Skin epidermis (tissue), 12 donors: ENCODE measurements at regions not wholly inside any gene's neighbourhood (a gene's known extent, or its start where the extent isn't known, plus 50 kb on each side); places are given as distances from the start of the nearest gene placed in this dataset.
"Not testable (repeated sequence)": the region's sequence is repeated elsewhere in the genome, so short reads cannot be mapped to it uniquely, and the experiment has no call there.

Experiments
- H3K27ac ChIP-seq, 21 experiments: fragments of 200-600 bp; sonication (generic) in 11 of 21; one replicate each; pipeline ENCODE4 v1.5.0; 2020; ENCODE audit warnings: mild to moderate bottlenecking in 3 of 21, inconsistent platforms in 2 of 21, moderate library complexity in 2 of 21
- H3K4me3 ChIP-seq, 7 experiments: fragments of 200-600 bp; sonication (generic) in 2 of 7; one replicate each; pipeline ENCODE4 v1.5.0; 2020; ENCODE audit warnings: inconsistent platforms in 2 of 7, mild to moderate bottlenecking in 2 of 7, moderate library complexity in 1 of 7

- H3K27ac ChIP-seq, H3K4me3 ChIP-seq: not testable (repeated sequence)
These were observed 190.7 kb upstream of the VIPR2 start for GRCh38 chr7:159335181-159335926.

GRCh38 chr7:159332854-159333479, 188.3 kb upstream of the VIPR2 start:
- H3K27ac ChIP-seq, H3K4me3 ChIP-seq: not testable (repeated sequence)

GRCh38 chr7:159331462-159331861, 186.8 kb upstream of the VIPR2 start:
- no peak overlapping the region for H3K27ac ChIP-seq

GRCh38 chr7:159329818-159330378, 185.2 kb upstream of the VIPR2 start:
- Histone ChIP-seq H3K4me3 (no peak overlapping the region), H3K27ac (no peak overlapping the region)

More at GRCh38 chr7:159331462-159331861, 186.8 kb upstream of the VIPR2 start:
- no peak overlapping the region for H3K4me3 ChIP-seq

GRCh38 chr7:159328096-159328495, 183.4 kb upstream of the VIPR2 start:
- no peak overlapping the region for H3K27ac ChIP-seq
- H3K4me3 ChIP-seq: no peak overlapping the region

GRCh38 chr7:159323359-159323758, 178.7 kb upstream of the VIPR2 start:
- H3K27ac ChIP-seq: no peak overlapping the region

GRCh38 chr7:159321278-159321677, 176.6 kb upstream of the VIPR2 start:
- no peak overlapping the region for H3K4me3 ChIP-seq
- H3K27ac ChIP-seq: no peak overlapping the region

More at GRCh38 chr7:159323359-159323758, 178.7 kb upstream of the VIPR2 start:
- no peak overlapping the region for H3K4me3 ChIP-seq

- no peak overlapping the region for H3K27ac ChIP-seq
- no peak overlapping the region for H3K4me3 ChIP-seq
These were observed 174.2 kb upstream of the VIPR2 start for GRCh38 chr7:159318682-159319351.

- no peak overlapping the region for H3K4me3 ChIP-seq
These were observed 172.6 kb upstream of the VIPR2 start for GRCh38 chr7:159317294-159317693.

GRCh38 chr7:159311172-159311494, 166.5 kb upstream of the VIPR2 start:
- Histone ChIP-seq H3K4me3 (no peak overlapping the region), H3K27ac (no peak overlapping the region)

More at GRCh38 chr7:159317294-159317693, 172.6 kb upstream of the VIPR2 start:
- no peak overlapping the region for H3K27ac ChIP-seq

GRCh38 chr7:159310457-159311171, 165.9 kb upstream of the VIPR2 start:
- no peak overlapping the region for H3K4me3 ChIP-seq
- H3K27ac ChIP-seq: no peak overlapping the region

- H3K4me3 ChIP-seq, H3K27ac ChIP-seq: not testable (repeated sequence)
These were observed 164.5 kb upstream of the VIPR2 start for GRCh38 chr7:159309214-159309613.

- Histone ChIP-seq H3K4me3 (no peak overlapping the region), H3K27ac (no peak overlapping the region)
These were observed 161.3 kb upstream of the VIPR2 start for GRCh38 chr7:159306012-159306411.

GRCh38 chr7:159305185-159305584, 160.5 kb upstream of the VIPR2 start:
- not testable (repeated sequence) for H3K27ac ChIP-seq, H3K4me3 ChIP-seq

- not testable (repeated sequence) for H3K4me3 ChIP-seq, H3K27ac ChIP-seq
These were observed 158.8 kb upstream of the VIPR2 start for GRCh38 chr7:159303510-159303909.

GRCh38 chr7:159296093-159296681, 151.5 kb upstream of the VIPR2 start:
- Histone ChIP-seq H3K27ac (no peak overlapping the region), H3K4me3 (no peak overlapping the region)

GRCh38 chr7:159286487-159286886, 141.8 kb upstream of the VIPR2 start:
- not testable (repeated sequence) for H3K27ac ChIP-seq, H3K4me3 ChIP-seq

GRCh38 chr7:159281573-159281972, 136.9 kb upstream of the VIPR2 start:
- H3K4me3 ChIP-seq: no peak overlapping the region

GRCh38 chr7:159280008-159280407, 135.3 kb upstream of the VIPR2 start:
- Histone ChIP-seq H3K27ac (no peak overlapping the region), H3K4me3 (no peak overlapping the region)

More at GRCh38 chr7:159281573-159281972, 136.9 kb upstream of the VIPR2 start:
- no peak overlapping the region for H3K27ac ChIP-seq

- H3K27ac ChIP-seq: no peak overlapping the region
- H3K4me3 ChIP-seq: no peak overlapping the region
These were observed 128.1 kb upstream of the VIPR2 start for GRCh38 chr7:159272739-159273138.
